ENCODE measurements at regions not wholly inside any gene's neighbourhood (a gene's known extent, or its start where the extent isn't known, plus 50 kb on each side); places are given as distances from the start of the nearest gene placed in this dataset.
A peak's percentile ranks its signal among the peaks of the same experiment; 100 is the strongest.

DNA sequence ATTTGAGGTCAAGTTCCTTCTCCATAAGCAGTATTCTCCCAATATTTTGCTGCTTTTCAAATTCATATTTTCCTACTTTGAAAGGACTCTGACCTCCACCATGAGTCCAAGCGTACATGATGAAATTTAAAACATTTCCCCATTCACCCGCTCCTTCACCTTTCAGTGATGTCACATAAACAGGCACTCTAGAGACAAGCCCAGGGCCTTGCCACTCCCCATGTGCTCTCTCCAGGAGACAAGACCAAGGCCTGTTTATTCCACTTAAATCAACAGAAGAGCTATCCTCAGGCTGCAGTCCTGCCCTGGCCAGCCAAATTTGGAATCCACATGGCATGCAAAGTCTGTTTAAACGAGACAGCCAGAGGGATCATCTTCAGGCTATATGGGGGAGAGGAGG is 161.5 kb downstream of the ARRDC4 start:
- Mint-ChIP-seq H3K36me3 (ENCODE audit: low read depth) (no peaks in the 10 kb centered on the region), H3K9me3 (no peaks in the 10 kb centered on the region), H3K27me3 (ENCODE audit: low read depth) (peaks cover 15% of the 10 kb centered on the region), H3K27ac (peak overlapping the region; percentile 18 to 84 (median 50)), H3K4me1 (peaks cover 53% of the 10 kb centered on the region), H3K4me3 (peak overlapping the region in 2 of 3 experiments; percentile 52 to 83)
- TF ChIP-seq, protein P1, sequence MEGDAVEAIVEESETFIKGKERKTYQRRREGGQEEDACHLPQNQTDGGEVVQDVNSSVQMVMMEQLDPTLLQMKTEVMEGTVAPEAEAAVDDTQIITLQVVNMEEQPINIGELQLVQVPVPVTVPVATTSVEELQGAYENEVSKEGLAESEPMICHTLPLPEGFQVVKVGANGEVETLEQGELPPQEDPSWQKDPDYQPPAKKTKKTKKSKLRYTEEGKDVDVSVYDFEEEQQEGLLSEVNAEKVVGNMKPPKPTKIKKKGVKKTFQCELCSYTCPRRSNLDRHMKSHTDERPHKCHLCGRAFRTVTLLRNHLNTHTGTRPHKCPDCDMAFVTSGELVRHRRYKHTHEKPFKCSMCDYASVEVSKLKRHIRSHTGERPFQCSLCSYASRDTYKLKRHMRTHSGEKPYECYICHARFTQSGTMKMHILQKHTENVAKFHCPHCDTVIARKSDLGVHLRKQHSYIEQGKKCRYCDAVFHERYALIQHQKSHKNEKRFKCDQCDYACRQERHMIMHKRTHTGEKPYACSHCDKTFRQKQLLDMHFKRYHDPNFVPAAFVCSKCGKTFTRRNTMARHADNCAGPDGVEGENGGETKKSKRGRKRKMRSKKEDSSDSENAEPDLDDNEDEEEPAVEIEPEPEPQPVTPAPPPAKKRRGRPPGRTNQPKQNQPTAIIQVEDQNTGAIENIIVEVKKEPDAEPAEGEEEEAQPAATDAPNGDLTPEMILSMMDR (IDR thresholded peaks at IDR 0.05; ENCODE audit: unreplicated experiment in 3 of 3), result no peak

DNA sequence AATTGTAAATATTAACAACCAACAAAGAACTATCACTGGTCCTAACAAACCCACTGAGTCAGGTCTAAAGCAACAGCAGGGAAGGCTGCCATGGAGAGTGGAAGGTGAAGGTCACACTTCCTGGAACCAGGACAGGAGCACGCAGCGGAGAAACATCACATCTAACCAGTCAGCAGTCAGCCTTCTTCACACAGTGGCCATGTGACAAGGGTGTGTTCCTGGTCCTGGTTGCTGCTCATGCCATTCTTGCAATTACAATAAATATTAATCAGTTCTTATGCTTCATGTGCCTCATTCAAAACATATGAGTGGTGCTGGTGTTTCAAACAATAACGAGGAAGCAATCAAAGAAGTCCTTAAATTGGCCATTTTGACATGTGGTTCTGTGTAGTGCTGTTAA is 162.8 kb downstream of the ARRDC4 start:
- Mint-ChIP-seq H3K36me3 (ENCODE audit: low read depth) (no peaks in the 10 kb centered on the region), H3K27ac (no peak overlapping the region), H3K9me3 (no peaks in the 10 kb centered on the region), H3K4me3 (no peak overlapping the region), H3K4me1 (peaks cover 61% of the 10 kb centered on the region), H3K27me3 (ENCODE audit: low read depth) (peaks cover 15% of the 10 kb centered on the region)
- TF ChIP-seq, protein P1 (IDR thresholded peaks at IDR 0.05; ENCODE audit: unreplicated experiment in 3 of 3), result no peak

- Mint-ChIP-seq H3K36me3 (ENCODE audit: low read depth) (no peaks in the 10 kb centered on the region), H3K27me3 (ENCODE audit: low read depth) (peaks cover 12% of the 10 kb centered on the region), H3K27ac (no peak overlapping the region), H3K4me3 (no peak overlapping the region), H3K4me1 (peaks cover 61% of the 10 kb centered on the region), H3K9me3 (no peaks in the 10 kb centered on the region)
- TF ChIP-seq, protein P1 (IDR thresholded peaks at IDR 0.05; ENCODE audit: unreplicated experiment in 3 of 3), result no peak
Observed at GRCh38 chr15:98123834-98124233, 163.3 kb downstream of the ARRDC4 start.

DNA sequence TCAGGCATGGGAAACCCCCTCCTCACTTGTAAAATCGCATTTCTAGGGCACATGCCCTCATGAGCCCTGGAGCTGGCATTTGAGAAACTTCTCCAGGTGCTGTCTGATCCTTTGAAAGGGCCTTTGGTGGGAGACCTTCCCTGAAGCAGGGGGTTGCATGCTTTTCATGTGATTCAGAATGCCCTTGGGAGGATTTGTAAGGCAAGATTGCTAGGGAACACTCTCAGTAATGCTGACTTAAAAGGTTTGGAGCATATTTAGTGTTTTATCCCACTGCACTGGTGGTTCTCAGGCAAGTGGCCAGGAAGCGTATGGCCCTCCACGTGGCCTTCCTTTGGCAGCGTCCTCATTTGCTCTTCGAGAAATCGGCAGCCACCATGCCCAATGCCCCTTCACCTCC is 164.1 kb downstream of the ARRDC4 start:
- Mint-ChIP-seq H3K36me3 (ENCODE audit: low read depth) (no peaks in the 10 kb centered on the region), H3K27me3 (ENCODE audit: low read depth) (peaks cover 12% of the 10 kb centered on the region), H3K4me1 (peaks cover 61% of the 10 kb centered on the region), H3K4me3 (no peak overlapping the region), H3K27ac (peak overlapping the region; percentile 17 to 20 (median 19)), H3K9me3 (no peaks in the 10 kb centered on the region)
- TF ChIP-seq, protein P1 (IDR thresholded peaks at IDR 0.05; ENCODE audit: unreplicated experiment in 3 of 3), result no peak

DNA sequence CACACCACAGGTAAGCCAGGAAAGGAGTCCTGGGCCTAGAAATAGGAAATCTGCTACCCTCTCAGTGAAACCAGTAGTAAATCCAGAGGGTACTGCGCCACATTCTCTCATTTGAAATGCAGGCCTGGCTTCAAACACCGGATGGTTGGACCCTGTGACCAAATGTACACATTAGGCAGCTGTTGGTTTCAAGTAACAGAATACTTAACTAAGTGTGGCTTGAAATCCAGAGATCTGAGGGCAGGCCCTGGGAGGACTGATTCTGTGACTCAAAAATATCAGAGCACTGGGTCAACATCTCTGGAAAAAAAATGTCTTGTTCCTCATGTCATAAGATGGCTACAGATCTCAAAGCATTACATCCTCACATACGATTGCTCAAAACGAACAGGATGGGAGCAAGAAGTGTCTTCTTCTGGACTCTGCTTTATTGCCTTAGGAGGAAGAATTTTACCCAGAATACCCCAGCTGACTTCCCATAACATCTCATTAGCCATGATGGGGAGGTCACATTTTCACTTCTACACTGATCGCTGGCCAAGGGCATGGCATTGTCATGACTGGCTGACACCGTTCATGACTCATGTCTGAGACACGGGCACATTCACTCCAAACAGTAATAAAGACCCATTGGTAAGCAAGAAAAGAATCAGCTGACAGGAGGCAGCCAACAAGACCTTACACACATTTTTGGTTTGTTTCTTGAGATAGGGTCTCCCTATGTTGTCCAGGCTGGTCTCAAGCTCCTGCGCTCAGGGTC is 166.0 kb downstream of the ARRDC4 start:
- H3K27ac Mint-ChIP-seq, result peak overlapping the region; percentile 45 to 72 (median 50)
- H3K27me3 Mint-ChIP-seq (ENCODE audit: low read depth), result peaks cover 9% of the 10 kb centered on the region
- TF ChIP-seq, protein P1 (IDR thresholded peaks at IDR 0.05; ENCODE audit: unreplicated experiment in 3 of 3), result no peak
- H3K36me3 Mint-ChIP-seq (ENCODE audit: low read depth), result no peaks in the 10 kb centered on the region
- peaks cover 50% of the 10 kb centered on the region for H3K4me1 Mint-ChIP-seq
- peak overlapping the region in 1 of 3 experiments; percentile 20 for H3K4me3 Mint-ChIP-seq
- H3K9me3 Mint-ChIP-seq, result peaks cover 2% of the 10 kb centered on the region

DNA sequence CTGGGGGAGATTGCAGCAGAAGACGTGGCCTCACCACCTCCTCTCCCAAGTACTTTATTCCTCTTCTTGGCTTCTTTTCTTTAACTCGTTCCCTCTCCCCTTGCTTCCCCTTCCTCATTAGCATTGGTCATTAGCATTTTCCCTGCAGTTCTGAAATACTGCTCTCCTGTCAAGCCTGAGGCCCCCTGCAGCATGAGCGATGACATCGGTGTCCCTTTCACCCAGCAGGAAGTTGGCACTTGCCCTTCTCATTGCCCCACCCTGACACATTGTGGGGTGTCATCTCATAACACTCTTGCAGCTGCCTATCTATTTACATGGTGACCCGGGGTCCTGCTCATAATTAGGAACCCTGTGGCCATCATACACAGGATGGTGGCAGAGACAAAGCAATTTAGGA is 167.1 kb downstream of the ARRDC4 start:
- TF ChIP-seq, protein P1 (IDR thresholded peaks at IDR 0.05; ENCODE audit: unreplicated experiment in 3 of 3), result no peak
- peaks cover 5% of the 10 kb centered on the region for H3K9me3 Mint-ChIP-seq
- H3K4me1 Mint-ChIP-seq, result peaks cover 47% of the 10 kb centered on the region
- H3K36me3 Mint-ChIP-seq (ENCODE audit: low read depth), result no peaks in the 10 kb centered on the region
- H3K4me3 Mint-ChIP-seq, result no peak overlapping the region
- H3K27me3 Mint-ChIP-seq (ENCODE audit: low read depth), result peaks cover 9% of the 10 kb centered on the region
- peak overlapping the region in 1 of 3 experiments; percentile 16 for H3K27ac Mint-ChIP-seq

Data from nephron (organoid).